ENCODE measurements at regions not wholly inside any gene's neighbourhood (a gene's known extent, or its start where the extent isn't known, plus 50 kb on each side); places are given as distances from the start of the nearest gene placed in this dataset.
"Not testable (repeated sequence)": the region's sequence is repeated elsewhere in the genome, so short reads cannot be mapped to it uniquely, and the experiment has no call there.

- no peaks in the 10 kb centered on the region for H3K4me1 ChIP-seq (ENCODE audit: insufficient read depth)
- DNase-seq, result no peak
- TF ChIP-seq EP300 (IDR thresholded peaks at IDR 0.05) (no peak), POLR2A (IDR thresholded peaks at IDR 0.05) (no peak), CTCF (IDR thresholded peaks at IDR 0.05) (no peak)
- H3K36me3 ChIP-seq, result no peaks in the 10 kb centered on the region
- H3K27me3 ChIP-seq, result no peaks in the 10 kb centered on the region
- H3K9me3 ChIP-seq, result no peaks in the 10 kb centered on the region
- intact Hi-C loops (cut with DNase I), result no loop called here
- 33 to 44% (median 39%) methylated on average over 1 of the region's 1 CpG for WGBS, 3 donors
- no peak overlapping the region for H3K27ac ChIP-seq
- no peak overlapping the region for H3K4me3 ChIP-seq
Observed at GRCh38 chr5:66378407-66378806, 217.8 kb upstream of the MAST4 start.

- no peaks in the 10 kb centered on the region for H3K4me1 ChIP-seq (ENCODE audit: insufficient read depth)
- no peak overlapping the region for H3K4me3 ChIP-seq
- intact Hi-C loops (cut with DNase I), result no loop called here
- 85 to 88% (median 87%) methylated on average over 3 of the region's 3 CpGs for WGBS, 3 donors
- no peaks in the 10 kb centered on the region for H3K9me3 ChIP-seq
- H3K36me3 ChIP-seq, result no peaks in the 10 kb centered on the region
- no peak overlapping the region for H3K27ac ChIP-seq
- H3K27me3 ChIP-seq, result no peaks in the 10 kb centered on the region
- TF ChIP-seq POLR2A (IDR thresholded peaks at IDR 0.05) (no peak), CTCF (IDR thresholded peaks at IDR 0.05) (no peak), EP300 (IDR thresholded peaks at IDR 0.05) (no peak)
- DNase-seq, result no peak
Observed at GRCh38 chr5:66382152-66382551, 214.0 kb upstream of the MAST4 start.

GRCh38 chr5:66405145-66405544 lies 191.0 kb upstream of the MAST4 start:
- H3K27ac ChIP-seq; H3K4me1 ChIP-seq (ENCODE audit: insufficient read depth); H3K27me3 ChIP-seq; intact Hi-C loops (cut with DNase I); H3K4me3 ChIP-seq; DNase-seq; H3K9me3 ChIP-seq; H3K36me3 ChIP-seq: not testable (repeated sequence)
- WGBS, 3 donors, result 90 to 94% (median 92%) methylated on average over 3 of the region's 3 CpGs

GRCh38 chr5:66406761-66407336 lies 189.3 kb upstream of the MAST4 start:
- no peaks in the 10 kb centered on the region for H3K9me3 ChIP-seq
- no peaks in the 10 kb centered on the region for H3K4me1 ChIP-seq (ENCODE audit: insufficient read depth)
- H3K27me3 ChIP-seq, result no peaks in the 10 kb centered on the region
- no peak overlapping the region for H3K4me3 ChIP-seq
- WGBS, 3 donors, result 77 to 83% (median 81%) methylated on average over 3 of the region's 3 CpGs
- no peak overlapping the region for H3K27ac ChIP-seq
- TF ChIP-seq POLR2A (IDR thresholded peaks at IDR 0.05) (no peak), CTCF (IDR thresholded peaks at IDR 0.05) (no peak), EP300 (IDR thresholded peaks at IDR 0.05) (no peak)
- DNase-seq, result no peak
- intact Hi-C loops (cut with DNase I), result no loop called here
- no peaks in the 10 kb centered on the region for H3K36me3 ChIP-seq

- H3K36me3 ChIP-seq, result no peaks in the 10 kb centered on the region
- TF ChIP-seq EP300 (IDR thresholded peaks at IDR 0.05) (no peak), CTCF (IDR thresholded peaks at IDR 0.05) (no peak), POLR2A (IDR thresholded peaks at IDR 0.05) (no peak)
Observed at GRCh38 chr5:66407765-66408164, 188.4 kb upstream of the MAST4 start.

More at GRCh38 chr5:66407765-66408164, 188.4 kb upstream of the MAST4 start:
- Histone ChIP-seq H3K9me3 (no peaks in the 10 kb centered on the region), H3K4me3 (no peak overlapping the region), H3K27ac (no peak overlapping the region), H3K27me3 (no peaks in the 10 kb centered on the region), H3K4me1 (ENCODE audit: insufficient read depth) (no peaks in the 10 kb centered on the region)
- intact Hi-C loops (cut with DNase I), result no loop called here
- DNase-seq, result no peak

All from ovary (tissue), 7 donors.